ENCODE measurements at regions not wholly inside any gene's neighbourhood (a gene's known extent, or its start where the extent isn't known, plus 50 kb on each side); places are given as distances from the start of the nearest gene placed in this dataset.

- DNase-seq: no peak
These were observed 202.8 kb downstream of the TFCP2L1 start for GRCh38 chr2:121082191-121082590.

DNA sequence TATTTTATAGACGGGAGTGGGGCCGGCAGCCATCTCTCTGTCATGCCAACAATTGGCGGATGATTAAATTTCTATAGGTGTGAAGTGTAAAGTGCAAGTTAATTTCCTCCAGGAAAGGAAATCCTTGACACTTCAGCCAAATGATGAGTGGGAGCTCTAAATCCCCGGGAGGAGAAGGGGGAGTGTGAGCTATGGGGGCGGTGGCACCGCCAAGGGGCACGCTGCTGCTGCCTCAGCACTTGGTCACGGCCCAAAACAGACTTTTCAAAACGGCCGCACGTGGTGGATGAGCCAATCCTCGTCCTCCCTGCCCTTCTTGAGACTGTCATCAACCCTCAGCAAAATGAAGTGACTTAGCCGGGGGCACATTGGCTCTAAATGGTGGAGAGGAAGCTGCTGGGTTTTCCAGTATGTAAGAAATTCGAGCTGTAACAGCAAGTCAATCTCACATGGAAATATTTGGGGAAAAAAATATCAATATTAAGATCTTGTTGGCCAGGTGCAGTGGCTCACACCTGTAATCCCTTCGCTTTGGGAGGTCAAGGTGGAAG is 200.8 kb downstream of the TFCP2L1 start:
- no peak for DNase-seq

GRCh38 chr2:121085801-121086200 is 199.2 kb downstream of the TFCP2L1 start:
- no peak for DNase-seq

GRCh38 chr2:121086450-121086849 is 198.6 kb downstream of the TFCP2L1 start:
- no peak for DNase-seq

GRCh38 chr2:121087117-121087516 is 197.9 kb downstream of the TFCP2L1 start:
- DNase-seq: no peak

DNA sequence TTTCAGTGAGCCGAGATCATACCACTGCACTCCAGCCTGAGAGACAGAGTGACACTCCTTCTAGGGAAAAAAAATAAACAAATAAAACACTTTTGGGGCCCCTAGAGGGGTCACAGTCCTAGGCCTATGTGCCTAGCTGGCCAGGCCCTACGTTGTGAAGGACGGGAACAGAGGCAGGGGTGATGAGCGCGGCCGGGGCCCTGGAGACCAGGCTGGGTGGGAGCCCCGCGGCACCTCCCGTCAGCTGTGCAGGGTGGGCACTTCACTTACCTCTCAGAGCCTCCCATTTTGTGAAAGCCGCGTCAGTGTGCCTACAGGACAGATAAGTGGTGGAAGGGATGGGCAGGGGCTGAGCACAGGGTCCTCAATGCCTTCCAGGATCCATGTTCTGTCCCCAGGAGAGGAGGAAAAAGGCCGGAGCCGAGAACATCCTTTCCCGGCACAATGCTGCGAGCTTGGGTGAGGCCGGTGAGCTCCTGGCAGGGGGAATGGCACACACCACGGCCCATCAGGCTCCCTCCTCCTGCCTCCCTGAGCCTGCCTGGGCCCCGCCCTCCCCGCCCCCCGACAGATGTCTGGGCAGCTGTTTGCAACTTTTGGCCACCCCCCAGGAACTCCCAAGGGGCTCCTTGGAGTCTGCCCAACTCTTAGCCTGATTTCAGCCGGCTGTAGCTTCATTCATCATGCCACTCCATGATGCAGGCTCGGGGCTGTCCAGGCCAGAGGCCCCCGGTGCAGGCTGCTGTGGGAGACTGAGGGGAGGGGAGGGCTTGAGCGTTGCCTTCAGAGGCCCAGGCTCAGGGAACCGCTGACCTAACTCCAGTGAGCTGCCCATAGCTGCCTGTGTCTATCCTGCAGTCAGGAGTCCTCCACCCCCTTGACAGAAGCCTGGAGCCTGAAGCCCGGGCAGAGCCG is 196.5 kb downstream of the TFCP2L1 start:
- DNase-seq: no peak

DNA sequence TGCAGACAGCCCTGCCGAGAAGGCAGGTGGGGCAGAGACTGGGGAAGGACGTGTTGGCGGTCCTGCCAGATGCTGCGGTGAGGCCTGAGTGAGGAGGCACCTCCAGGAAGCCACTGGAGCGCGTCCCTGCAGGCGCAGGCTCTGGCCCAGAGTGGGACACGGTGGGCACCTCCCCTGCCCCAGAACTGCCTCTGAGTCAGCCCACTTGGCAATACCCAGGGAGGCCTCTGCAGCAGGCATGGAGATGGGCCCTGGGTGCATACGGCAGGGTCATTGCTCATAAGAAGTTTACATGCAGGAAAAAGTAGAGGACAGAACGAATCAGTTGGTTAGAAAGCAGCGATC is 195.9 kb downstream of the TFCP2L1 start:
- no peak for DNase-seq

GRCh38 chr2:121090088-121090715 is 194.8 kb downstream of the TFCP2L1 start:
- DNase-seq: no peak

GRCh38 chr2:121092095-121092494 is 192.9 kb downstream of the TFCP2L1 start:
- DNase-seq: no peak

DNA sequence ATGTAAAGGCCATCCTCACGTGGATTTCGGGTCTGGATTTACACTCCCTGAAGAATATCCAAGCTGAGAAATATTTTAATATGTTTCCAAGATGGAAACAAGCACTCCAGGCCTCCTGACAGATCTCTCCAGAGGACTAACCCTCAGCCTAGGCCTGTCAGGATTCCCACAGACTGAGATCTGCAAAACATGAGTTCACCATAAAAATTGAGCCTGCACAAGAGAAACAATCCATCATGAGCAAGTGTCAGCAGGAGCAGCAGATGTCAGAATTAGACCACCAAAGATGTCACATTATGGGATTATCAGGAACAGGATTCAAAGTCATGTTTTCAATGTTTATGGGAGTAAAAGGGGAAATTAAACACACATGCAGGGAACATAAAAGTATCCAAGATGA is 191.3 kb downstream of the TFCP2L1 start:
- no peak for DNase-seq

GRCh38 chr2:121094101-121094500 is 190.9 kb downstream of the TFCP2L1 start:
- DNase-seq: no peak

- DNase-seq: no peak
These were observed 190.2 kb downstream of the TFCP2L1 start for GRCh38 chr2:121094845-121095244.

- DNase-seq: no peak
These were observed 189.5 kb downstream of the TFCP2L1 start for GRCh38 chr2:121095257-121096080.

- no peak for DNase-seq
These were observed 188.4 kb downstream of the TFCP2L1 start for GRCh38 chr2:121096611-121097010.

DNA sequence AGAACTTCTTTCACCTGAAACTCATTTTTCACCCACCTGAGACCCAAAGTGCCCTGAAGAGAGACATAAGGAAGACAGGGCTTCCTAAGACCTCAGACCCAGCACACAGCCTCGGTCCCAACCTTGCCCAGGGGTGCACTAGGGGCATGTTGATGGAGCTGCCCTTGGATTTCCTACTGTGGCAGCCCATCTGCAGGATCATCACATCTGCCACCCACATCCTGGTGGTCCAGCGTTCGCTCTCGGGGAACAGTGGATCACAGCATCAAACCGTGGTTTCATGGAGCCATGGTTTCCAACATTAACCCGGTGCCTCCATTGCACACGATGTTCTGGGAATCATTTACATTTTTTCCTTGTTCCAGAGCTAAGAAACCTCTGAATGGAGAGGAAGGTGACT is 186.4 kb downstream of the TFCP2L1 start:
- no peak for DNase-seq

- no peak for DNase-seq
These were observed 185.4 kb downstream of the TFCP2L1 start for GRCh38 chr2:121099329-121100290.

- no peak for DNase-seq
These were observed 183.8 kb downstream of the TFCP2L1 start for GRCh38 chr2:121101093-121101715.

DNA sequence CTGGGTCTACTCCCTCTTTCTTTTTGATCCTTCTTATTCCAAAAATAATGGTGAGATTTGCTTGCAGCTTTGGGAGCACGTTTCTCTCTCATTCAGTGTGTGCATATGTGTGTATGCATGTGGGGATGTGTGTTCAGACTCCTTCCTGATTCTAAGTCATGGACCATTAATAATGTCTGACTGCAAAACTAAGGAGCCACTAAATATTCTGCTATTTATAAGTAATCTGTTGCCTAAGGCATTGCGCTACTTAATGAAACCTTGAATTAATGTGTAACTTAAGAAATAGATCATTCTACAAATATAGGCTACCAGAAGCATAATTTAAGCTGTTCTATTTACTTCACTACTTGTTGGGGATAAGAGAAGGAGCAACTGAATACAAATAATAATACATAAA is 182.1 kb downstream of the TFCP2L1 start:
- DNase-seq: no peak

GRCh38 chr2:121103960-121104359 is 181.0 kb downstream of the TFCP2L1 start:
- DNase-seq: no peak

DNA sequence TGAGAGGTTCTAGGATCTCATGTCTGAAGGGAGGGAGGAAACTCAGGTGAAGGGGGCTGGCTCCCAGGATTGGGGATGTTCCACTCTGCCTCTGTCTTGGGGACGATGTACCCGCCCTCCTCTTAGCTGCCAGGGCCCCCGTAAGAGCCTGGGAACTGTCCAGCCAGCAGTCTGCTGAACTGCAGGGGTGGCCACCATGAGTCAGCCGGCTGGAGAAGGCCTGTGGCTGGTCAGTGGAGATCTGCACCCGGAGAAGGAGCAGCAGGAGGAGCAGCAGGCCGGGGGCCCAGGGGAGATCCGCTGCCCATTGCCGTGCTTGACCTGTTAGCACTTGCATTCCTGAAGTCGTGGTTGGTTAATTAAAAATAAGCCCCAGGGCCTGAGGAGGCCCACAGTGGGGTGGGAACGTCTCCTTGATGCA is 180.3 kb downstream of the TFCP2L1 start:
- DNase-seq: no peak

DNA sequence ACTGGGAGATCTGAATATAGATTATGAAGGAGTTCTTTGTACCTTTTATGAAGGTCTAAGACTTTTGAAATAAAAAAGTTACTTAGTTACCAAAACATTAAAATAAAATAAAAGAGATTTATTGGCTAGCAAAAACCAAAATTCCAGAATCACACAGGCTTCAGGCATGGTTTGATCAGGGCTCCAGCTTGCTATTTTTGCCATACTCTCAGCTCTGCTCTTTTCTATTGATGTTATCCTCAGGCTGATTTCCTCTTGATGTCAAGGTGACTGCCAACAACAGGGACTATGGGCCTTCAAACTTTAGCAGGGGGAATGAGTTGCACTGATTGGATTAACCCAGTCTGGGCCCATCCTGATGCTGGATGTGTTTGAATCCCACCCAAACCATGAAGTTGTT is 174.1 kb downstream of the TFCP2L1 start:
- DNase-seq: no peak

DNA sequence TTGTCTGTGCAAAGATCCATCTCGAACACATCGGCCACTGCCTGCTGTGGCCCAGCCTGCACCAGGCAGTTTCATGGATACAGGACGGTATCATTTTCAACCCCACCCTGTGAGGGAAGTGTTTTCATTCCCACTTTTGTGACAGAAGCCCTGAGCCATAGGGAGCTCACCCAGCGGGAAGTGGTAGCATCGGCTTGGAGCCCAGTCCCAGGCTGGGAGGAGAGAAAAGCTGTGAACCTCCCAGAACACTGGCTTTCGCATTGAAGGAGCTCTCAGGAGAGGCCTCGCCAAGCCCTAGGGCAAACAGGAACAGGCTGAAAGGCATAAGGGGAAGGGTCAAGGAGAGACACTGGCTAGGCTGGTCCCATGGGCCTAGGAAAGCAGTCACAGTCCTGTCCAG is 166.1 kb downstream of the TFCP2L1 start:
- DNase-seq: no peak

Data from activated CD4-positive, CD25-positive, alpha-beta regulatory T cell treated with anti-CD3 and anti-CD28 coated beads, Interleukin-2, amount 50 U/mL, for 72 hours (primary cell).